GM12874 (cell line): ENCODE measurements at regions not wholly inside any gene's neighbourhood (a gene's known extent, or its start where the extent isn't known, plus 50 kb on each side); places are given as distances from the start of the nearest gene placed in this dataset.

ENCODE experiments used
- TF ChIP-seq, protein P1 (sequence below): IDR thresholded peaks from 2 replicates; pipeline ENCODE4 v1.5.1; 2011; ENCODE audit warnings: low read depth, mild to moderate bottlenecking, control low read depth, low read length, moderate library complexity; ENCODE audit not compliant: insufficient read depth

DNA sequence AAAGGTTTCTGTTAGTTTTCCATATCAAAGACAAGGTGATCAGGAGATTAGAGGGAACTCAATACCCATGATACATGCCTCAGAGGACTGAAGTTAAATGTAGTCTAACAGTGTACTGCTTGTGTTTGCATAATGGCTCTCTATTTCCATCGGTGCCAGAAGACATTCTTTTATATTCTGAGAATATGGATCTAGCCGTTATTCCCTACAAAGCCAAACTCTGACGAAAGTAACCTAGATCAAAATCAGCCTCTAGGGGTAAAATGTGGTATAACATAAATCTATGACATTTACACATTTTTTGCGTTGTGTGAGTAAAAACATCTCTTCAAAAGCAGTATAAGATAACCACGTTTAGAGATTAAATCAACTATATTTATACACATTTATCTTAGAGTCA is 2232.7 kb downstream of the PCDH9 start:
- TF ChIP-seq, protein P1, sequence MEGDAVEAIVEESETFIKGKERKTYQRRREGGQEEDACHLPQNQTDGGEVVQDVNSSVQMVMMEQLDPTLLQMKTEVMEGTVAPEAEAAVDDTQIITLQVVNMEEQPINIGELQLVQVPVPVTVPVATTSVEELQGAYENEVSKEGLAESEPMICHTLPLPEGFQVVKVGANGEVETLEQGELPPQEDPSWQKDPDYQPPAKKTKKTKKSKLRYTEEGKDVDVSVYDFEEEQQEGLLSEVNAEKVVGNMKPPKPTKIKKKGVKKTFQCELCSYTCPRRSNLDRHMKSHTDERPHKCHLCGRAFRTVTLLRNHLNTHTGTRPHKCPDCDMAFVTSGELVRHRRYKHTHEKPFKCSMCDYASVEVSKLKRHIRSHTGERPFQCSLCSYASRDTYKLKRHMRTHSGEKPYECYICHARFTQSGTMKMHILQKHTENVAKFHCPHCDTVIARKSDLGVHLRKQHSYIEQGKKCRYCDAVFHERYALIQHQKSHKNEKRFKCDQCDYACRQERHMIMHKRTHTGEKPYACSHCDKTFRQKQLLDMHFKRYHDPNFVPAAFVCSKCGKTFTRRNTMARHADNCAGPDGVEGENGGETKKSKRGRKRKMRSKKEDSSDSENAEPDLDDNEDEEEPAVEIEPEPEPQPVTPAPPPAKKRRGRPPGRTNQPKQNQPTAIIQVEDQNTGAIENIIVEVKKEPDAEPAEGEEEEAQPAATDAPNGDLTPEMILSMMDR, result no peak

DNA sequence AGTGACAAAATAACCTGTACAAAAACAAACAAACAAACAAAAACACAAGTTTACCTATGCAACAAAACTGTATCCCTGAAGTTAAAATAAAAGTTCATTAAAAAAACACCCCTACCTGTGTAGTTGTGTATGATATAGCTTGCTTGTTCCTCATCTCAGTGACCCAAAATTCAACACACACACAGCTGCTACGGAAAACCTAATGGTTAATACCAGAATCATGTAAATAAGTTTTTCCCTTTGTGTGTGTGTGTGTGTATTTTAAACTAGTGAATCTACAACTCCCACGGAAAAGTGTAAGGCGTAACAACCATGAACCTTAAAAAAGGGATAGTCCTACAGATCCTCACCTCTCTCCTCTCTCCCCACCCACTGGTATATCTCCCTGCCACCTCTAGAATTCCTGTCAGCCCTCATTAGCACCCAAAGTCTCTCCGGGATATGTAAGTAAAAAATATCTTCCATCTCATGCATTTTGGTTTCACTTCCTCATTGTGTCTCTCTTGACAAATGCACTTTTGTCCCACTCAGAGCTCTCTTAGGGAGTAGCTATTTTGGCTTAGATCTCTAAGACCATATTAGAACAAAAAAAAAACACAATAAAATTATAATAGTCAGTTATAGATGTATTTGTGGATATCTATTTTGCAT is 2236.5 kb downstream of the PCDH9 start:
- TF ChIP-seq, protein P1, result no peak

DNA sequence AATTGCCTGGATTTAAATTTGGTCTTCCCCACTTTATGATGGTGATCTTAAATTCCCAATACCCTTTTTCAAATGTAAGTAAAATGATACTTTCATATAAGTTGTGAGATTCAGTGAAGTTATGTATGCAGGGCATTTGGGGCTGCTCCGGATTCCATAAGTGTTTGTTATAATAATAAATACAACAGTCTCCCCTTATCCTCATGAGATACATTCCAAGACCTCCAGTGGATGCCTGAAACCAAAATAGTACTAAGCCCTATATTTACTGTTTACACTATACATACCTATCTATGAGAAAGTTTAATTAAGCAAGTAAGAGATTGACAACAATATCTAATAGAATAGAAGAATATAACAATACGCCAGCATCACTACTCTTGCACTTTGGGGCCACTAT is 2237.8 kb downstream of the PCDH9 start:
- TF ChIP-seq, protein P1, result no peak

DNA sequence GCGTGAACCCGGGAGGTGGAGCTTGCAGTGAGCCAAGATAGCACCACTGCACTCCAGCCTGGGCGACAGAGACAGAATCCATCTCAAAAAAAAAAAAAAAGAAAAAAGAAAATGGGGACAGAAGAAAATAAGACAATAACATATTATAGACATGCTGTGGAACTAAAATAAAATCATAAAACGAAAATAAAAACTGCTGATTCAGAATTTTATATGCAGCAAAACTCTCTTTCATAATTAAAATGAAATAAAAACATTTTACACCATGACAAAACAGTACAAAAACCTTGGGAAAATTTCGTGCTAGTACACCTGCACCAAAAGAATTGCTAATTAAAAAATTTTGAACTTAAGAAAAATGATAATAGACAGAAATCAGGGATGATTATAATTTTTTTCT is 2245.1 kb downstream of the PCDH9 start:
- TF ChIP-seq, protein P1, result no peak

DNA sequence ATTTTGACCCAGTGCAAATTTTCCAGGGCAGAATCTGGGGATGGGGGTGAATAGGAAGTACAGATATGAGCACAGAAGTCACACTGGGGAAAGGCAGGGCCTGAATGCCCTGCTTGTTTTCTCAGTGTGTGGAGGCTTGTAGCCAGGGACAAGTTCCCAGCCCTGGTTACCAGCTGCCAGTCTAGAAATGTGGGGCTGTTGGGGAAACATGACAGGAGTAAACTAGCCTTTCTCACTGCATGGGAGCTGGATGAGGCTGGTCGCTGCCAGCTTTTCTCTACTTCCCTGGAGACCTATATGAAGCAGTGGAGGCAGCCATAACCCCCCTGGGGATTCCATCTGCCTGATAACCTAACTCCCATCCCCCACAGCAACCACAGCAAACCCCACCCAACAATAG is 2267.7 kb downstream of the PCDH9 start:
- TF ChIP-seq, protein P1, result no peak

DNA sequence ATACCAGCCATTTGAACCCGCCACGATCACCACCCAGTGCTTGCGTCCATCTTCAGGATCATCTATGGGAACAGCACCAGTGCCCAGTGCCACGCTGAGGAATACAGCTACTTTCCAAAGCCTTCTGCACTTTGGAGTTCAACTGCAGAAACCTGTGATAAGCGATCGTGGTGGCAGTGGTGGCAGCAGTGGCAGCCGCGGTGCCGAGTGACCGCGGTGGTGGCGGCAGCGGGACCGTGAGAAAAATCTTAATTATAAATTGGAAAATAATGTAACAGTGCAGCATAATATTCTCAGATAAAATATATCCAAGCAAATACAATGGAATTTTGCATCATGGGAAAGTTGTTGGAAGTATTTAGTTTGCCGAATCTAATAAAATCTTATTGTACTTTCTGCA is 2270.9 kb downstream of the PCDH9 start:
- TF ChIP-seq, protein P1, result no peak

DNA sequence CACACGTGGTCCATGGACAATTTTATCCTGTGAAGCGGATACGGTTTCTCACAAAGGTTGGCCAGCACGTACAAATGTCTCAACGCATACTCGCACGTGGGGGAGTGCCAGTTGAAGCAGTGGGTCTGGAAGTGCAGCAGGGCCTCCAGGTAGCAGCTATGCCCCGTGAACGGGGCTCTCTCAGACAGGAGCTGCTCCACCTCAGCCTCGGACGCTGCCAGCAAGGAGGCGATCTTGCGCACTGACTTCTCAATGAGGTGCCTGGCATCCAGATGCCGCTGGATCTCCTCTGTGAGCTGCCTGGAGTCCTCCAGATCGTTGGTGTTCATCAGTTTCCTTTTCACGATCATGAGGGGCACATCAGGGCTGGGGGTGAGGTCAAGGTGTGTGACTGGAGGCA is 2272.0 kb downstream of the PCDH9 start:
- TF ChIP-seq, protein P1, result no peak

DNA sequence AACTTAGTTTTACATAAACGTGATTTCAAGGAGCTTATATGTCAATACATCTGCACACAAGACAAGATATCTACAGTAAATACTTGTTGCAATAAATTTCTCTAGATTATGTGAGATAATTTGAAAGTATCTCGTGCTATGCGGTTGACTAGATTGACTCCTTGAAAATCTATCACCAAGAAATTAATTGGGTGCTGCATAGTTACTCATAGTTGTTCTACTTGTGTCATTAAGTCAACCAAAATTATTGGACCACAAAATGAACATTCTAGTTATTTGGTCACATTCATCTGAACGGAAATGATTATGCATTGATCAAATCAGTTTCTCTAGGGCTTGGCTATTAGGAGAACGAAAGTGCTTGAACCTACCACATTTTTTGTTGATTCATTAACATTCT is 2291.5 kb downstream of the PCDH9 start:
- TF ChIP-seq, protein P1, result no peak
